OCI-LY7 (cell line): ENCODE measurements at regions not wholly inside any gene's neighbourhood (a gene's known extent, or its start where the extent isn't known, plus 50 kb on each side); places are given as distances from the start of the nearest gene placed in this dataset.

Experiments
- EZH2phosphoT487 ChIP-seq: fragments of 200-600 bp; sonication (generic); IDR thresholded peaks from 2 replicates; pipeline ENCODE4 v1.6.1; 2018; ENCODE audit warnings: low read depth, borderline replicate concordance, mild to moderate bottlenecking, mixed run types, antibody characterized with exemption, low read length, moderate library complexity, mixed read lengths
- TF ChIP-seq, protein P1 (sequence below): fragments of 200-600 bp; sonication (generic); conservative IDR thresholded peaks from 2 replicates; pipeline ENCODE4 v1.5.1; 2014; ENCODE audit warnings: mild to moderate bottlenecking, antibody characterized with exemption, low read length, moderate library complexity, mixed read lengths

DNA sequence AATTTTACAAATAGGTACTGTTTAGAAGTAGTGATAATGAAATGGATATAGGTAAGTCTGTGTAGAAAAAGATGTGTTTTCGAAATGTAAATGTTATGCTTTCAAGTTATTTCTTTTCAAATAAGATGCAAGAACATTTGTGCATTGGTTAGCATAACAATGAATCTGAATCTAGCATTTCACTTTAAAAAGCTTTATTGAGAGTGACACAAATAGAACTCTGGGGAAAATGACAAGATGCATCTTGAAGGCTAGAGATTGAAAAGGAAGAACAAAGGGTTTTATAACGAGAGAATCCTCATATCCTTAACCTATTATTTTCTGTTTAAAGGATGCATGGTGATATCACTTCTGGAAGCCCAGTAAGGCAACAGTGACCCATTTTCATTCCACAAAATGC lies 639.9 kb upstream of the PTCHD4 start:
- TF ChIP-seq, protein P1, sequence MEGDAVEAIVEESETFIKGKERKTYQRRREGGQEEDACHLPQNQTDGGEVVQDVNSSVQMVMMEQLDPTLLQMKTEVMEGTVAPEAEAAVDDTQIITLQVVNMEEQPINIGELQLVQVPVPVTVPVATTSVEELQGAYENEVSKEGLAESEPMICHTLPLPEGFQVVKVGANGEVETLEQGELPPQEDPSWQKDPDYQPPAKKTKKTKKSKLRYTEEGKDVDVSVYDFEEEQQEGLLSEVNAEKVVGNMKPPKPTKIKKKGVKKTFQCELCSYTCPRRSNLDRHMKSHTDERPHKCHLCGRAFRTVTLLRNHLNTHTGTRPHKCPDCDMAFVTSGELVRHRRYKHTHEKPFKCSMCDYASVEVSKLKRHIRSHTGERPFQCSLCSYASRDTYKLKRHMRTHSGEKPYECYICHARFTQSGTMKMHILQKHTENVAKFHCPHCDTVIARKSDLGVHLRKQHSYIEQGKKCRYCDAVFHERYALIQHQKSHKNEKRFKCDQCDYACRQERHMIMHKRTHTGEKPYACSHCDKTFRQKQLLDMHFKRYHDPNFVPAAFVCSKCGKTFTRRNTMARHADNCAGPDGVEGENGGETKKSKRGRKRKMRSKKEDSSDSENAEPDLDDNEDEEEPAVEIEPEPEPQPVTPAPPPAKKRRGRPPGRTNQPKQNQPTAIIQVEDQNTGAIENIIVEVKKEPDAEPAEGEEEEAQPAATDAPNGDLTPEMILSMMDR: no peak
- no peak for TF ChIP-seq EZH2phosphoT487
